GM21619 (cell line): ENCODE measurements at regions not wholly inside any gene's neighbourhood (a gene's known extent, or its start where the extent isn't known, plus 50 kb on each side); places are given as distances from the start of the nearest gene placed in this dataset.
"Not testable (repeated sequence)": the region's sequence is repeated elsewhere in the genome, so short reads cannot be mapped to it uniquely, and the experiment has no call there.

ENCODE experiments used
- ATAC-seq: cut with Tn5 transposase; IDR thresholded peaks from one replicate; pipeline ENCODE4 v1.9.1; 2021; ENCODE audit not compliant: unreplicated experiment

DNA sequence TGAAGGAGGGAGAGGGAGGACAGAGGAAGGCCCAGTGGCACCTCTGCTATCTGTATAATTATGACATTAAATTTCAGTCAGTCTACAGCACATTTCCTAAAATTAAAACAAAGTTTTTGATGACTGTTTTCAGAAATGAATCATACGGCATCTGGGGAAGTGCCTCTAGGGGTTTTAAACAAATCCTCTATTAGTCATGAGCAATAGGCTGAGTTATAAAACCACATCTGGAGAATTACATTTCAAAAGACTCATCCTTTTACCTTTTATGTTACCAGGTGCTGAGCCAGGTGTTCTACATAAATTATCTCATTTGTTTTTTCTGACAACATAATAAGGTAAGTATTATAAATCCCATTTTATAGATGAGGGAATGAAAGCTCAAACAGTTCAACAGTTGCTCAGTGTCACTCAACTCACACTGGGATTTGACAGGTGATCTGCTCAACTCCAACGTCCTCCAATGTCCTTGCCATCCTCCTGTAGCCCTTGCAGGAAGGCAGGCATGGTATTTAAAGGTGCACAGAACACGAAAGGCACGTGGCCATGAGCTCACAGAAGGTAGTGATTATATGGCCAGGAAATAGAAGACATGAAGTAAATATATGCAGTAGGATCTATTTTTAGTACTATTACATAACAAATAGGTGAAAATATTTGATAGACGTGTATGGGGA is 184.2 kb upstream of the MAN1A1 start:
- ATAC-seq, result peak; percentile 72

DNA sequence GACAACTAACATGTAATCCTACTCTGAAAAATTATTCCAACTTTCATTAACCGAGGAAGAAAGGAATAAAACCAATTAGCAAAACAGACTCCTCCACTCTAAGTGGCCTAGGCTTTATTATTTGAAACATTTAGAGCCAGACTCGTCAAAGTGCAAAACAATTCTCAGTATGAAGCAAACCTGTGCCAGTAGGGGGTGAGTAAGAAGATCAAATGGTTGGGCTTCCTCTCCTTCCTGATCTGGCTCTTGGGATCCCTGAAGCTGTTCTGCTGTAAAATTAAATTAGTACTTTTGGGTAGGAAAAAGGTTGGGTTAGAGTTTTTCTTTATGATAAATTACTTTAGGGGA is 177.6 kb upstream of the MAN1A1 start:
- no peak for ATAC-seq

DNA sequence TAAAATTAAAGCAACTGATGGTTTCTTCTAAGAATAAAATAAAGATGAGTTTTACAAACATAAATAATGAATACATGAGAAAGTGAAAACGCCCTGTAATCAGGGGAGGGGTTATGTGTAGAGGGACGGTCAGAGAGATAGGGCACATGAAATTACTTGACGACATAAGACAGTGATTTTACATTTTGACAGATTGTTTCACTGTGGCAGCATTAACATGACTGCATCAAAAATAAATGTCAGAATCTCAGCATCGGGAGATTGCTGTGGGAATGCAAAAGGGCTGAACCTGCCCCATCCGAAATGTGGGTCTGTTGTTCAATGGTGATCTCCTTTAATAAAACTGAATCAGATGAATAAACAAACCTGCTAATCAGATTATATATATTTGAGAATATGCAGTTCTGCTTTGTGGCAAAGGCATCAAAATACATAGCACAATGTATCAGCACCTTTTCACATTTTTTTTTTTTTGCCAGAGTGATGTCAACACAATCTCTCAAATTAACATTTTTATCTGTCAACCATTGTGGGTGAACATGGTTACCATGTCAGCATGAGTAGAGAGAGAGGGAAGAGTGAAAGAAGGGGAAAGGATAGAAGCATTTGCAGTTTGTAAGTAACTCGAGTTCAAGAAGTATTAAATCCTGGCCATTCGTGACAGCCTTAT is 177.1 kb upstream of the MAN1A1 start:
- ATAC-seq, result no peak

DNA sequence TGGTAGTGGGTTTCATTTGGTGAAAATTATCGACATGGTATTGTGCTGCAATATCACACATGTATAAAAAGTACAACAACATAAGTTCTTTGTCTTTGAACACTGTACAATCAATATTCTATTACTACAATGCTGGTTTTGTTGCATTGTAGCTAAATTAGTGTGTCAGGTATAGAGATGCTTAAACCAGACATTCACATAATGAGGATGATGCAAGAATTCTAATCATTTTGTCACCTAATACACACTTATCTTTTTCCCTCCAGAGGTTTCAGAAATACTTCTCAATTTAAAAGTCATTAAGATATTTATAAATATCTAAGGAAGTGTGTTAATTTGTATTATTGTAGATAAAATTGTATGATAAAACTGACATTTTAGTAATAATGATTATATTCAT is 174.8 kb upstream of the MAN1A1 start:
- no peak for ATAC-seq

DNA sequence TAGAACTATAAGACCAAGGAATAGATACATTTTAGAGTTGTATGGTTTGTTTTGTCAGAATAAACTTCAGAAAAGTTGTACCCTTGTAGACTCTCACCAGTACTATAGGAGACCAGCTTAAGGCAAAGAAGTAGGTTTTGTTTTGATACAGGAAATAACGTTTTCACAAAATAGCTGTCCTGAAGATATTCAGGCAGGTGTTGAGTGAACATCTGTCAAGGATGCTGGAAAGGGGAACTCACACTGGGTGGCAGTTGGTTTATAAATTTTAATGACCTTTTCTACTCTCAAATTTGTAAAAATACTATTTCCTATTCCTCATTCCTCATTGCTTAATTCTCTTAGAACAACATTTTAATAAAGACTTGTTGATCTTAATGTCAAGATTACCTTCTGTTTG is 174.0 kb upstream of the MAN1A1 start:
- ATAC-seq, result no peak

DNA sequence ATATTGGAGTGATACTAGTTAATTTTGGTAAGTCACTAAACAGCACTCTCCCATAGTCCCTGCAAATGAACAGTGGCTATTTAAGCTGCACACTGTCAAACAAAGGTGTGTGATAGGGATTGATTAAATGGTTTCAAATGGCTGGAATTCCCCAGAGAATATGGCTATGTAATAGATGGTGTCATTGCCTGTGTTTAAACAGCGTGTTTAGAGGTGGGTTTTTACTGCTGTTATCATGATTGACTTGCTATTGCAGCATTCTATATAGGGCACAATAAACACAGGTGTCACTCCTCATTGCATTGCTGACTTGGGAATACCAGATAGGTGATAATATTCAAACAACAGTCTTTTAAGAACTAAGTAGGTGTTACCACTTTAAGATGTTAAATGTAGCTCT is 171.7 kb upstream of the MAN1A1 start:
- no peak for ATAC-seq

DNA sequence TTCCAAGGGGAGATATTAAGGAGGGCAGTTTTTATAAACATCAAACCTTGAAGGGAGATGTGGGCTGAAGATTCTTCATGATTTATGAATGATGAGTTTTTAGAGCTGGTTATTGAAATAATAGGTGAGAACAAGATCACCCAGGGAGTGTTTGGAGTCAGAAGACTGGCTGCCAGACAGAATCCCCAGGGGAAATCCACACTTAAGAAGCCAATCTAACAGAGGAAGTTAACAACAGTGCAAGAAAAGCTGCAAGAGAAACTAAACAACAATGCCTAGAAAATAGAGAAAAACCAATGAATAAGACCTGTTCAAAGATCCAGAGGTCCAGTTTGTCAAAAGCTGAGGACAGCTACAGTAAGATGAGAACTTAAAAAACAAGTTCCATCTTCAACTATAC is 167.9 kb upstream of the MAN1A1 start:
- no peak for ATAC-seq

DNA sequence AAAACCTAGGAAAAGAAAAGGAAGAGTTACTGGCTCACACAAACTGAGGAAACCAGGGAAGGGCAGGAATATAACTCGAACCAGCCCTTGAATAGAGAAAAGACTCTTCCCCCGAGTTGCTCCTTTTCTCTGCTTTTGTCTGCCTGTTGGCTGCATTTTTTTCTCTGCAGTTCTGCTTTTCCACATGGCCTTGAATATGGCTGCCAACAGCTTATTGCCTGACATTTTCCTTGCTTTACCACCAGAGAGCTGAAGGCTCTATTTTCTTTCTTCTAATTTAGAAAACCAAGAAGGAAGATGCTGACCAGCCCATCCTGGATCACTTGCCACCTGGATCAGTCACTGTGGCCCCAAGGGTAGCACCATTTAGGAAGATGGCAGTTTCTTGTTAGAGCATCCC is 164.8 kb upstream of the MAN1A1 start:
- ATAC-seq, result no peak

DNA sequence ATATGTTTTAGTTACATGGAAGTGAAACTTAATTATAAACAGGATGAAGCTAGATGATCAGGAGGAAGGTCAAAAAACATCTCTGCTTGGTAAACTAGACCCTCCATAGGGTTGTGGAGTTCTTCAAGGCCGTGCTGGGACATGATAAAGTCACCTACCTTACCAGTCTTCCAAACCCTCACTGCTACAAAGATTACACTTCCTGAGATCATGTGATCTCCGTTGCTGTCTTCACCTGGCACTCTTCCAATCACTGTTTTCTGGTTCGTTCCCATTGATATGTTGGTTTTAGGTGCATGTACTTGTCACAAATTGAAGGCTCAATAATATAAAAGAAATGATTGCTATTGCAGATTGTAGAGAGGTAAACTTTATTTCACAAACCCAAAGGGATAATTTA is 161.5 kb upstream of the MAN1A1 start:
- no peak for ATAC-seq

DNA sequence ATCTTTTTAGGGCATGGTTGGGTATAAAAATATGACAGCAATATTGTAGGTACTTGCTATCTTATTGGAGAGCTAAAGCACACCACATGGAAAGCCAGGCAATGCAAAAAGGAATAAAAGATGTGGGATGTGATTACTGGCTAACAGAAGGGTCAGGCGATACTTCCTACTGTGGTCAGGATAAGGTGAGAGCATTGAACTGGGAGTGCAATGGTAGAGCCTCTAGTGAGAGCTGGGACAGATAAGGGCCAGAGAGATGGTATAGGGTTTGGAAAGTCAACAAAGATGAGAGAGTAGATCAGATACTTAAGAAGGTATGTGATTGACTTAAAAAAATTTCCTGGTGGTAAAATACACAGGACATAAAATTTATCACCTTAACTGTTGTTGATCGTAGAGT is 160.7 kb upstream of the MAN1A1 start:
- no peak for ATAC-seq

DNA sequence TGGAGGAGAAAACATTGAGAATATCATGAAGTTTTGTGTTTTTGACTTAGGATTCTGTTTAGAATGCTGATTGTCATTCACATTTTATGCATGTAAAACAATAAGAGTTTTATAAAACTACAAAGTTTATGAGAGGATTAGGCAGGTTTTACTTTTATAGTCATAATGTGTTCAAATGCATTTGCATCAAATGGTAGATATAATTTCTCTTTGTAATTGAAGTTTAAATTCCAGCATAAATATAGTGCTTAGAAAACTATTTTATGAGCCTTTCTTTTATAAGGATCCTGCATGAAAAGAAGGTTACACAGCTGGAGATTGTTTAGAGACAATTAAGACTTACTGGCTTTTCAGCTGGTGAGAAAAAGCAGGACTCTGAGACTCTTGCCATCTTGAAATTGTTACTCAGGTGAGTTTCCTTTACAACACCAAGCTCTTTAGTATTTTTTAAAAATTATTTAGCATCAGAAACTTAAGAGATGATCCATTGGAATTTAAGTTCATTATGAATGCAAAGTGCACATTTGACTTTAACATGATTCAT is 157.1 kb upstream of the MAN1A1 start:
- ATAC-seq, result no peak

DNA sequence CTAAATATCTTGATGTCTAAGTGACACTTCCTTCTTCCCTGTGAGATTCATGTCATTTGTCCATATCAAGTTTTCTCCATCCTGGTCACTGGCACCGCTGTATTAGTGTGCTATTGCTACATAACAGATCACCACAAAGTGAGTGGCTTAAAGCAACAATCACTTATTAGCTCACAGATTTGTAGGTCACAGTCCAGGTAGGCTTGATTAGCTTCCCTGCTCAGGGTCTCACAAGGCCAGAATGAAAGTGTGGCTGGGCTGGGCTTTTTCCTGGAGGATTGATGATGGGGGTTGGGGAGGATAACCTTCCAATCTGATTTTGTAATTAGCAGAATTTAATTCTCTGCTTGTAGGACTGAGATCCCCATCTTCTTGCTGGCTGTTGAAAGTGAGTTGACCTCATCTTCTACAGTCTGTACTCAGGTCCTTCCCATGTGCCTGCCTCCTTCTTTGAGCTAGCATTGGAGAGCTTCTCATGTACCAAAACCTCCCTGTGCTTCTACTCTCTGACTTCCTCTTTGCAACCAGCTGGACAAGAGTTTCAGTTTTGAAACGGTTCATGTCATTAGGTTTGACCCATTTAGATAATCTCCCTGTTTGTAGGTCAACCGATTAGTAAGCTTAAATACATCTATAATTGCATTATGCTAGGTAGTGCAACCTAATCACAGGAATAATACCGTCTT is 152.4 kb upstream of the MAN1A1 start:
- peak; percentile 88 for ATAC-seq

DNA sequence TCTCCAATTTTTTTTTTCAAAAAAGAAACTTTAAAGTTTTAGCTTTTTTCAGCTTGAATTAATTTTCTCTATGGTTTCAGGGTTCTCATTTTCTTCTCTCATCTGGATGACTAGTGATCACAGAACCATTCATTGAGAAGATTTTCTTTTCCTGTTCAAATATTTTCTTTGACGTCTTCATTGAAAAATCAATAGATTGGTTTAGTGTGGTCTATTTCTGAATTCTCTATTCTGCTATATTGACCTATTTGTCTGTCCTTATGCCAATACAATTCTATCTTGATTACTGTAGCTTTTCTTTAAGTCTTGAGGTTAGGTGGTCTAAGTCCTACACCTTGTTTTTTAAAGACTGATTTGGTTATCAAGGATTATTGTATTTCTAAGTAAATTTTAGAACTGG is 150.2 kb upstream of the MAN1A1 start:
- ATAC-seq, result no peak

DNA sequence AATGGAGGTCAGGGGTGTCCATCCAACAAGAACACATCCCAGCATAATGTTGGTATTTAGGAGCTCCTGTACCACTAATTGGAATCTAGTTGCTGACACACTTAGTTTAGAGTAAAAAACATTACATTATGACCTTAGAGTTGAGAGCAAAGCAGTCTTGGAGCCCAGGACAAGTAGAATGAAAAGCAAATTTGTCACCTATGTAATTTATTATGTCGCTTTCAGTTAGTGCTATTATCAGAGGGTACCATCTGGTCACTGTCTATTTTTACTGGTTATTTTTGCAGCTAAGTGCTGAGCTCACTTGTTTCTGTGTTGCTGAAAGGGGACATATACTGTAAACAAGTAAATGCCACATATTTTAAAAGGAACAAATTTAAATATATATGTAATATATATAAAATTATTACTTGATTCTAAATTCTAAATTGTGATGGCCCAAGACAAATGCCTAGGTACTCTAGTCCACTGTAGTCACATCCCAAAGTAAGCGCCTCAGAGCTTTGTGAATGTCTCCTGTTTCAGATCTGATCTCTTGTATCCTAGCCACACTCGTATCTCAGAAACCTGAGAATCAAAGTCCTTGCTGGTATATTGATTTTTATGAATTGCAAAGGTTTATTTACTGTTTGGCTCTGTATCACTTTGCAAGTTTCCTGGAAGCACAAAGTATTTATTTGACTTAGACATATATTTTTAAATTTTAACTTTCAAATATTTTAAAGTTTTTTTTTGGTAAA is 148.6 kb upstream of the MAN1A1 start:
- no peak for ATAC-seq

DNA sequence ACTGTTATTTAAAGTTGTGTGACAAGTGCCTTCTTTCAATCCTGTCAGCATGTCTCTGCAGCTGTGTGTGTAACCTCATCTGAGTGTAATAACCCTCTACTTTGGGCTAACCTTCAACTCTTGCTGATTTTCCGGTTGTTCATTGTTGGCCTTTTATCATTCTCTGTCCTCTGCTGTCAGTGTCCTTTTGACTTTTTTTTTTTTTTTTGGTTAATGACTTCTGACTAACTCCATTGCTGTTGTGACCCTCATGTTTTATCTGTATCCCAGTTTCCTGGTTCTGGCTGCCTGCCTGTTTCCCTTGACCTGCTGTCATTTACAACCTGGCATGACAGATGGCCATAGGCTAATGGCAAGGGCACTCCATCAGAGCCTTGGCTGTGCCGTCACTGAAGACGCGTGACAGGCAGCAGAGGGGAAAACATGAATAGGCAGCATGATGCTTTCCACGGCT is 145.7 kb upstream of the MAN1A1 start:
- ATAC-seq, result no peak

DNA sequence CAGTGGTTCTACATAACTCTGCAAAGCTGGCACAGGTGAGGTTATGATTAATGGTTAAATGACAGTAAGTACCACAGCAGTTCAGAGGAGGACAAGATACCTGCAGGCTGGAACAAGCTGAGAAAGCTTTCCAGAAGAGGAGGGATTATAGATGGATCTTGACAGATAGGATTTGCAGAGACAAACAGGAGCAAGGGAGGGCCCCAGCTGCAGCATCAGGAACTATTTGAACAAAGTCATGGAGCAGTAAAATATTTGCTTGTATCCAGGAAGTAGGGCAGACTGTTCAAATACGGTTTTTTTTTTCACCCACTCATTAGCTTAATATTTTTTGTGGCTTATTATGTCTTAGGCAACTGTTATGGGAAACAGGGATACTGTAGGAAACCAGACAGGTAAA is 144.4 kb upstream of the MAN1A1 start:
- ATAC-seq, result no peak

DNA sequence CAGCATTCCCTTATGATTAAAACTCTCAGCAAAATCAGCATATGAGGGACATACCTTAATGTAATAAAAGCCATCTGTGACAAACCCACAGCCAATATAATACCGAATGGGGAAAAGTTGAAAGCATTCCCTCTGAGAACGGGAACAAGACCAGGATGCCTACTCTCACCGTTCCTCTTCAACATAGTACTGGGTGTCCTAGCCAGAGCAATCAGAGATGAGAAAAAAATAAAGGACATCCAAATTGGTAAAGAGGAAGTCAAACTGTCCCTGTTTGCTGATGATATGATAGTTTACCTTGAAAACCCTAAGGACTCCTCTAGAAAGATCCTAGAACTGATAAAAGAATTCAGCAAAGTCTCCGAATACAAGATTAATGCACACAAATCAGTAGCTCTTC is 141.6 kb upstream of the MAN1A1 start:
- ATAC-seq, result not testable (repeated sequence)

DNA sequence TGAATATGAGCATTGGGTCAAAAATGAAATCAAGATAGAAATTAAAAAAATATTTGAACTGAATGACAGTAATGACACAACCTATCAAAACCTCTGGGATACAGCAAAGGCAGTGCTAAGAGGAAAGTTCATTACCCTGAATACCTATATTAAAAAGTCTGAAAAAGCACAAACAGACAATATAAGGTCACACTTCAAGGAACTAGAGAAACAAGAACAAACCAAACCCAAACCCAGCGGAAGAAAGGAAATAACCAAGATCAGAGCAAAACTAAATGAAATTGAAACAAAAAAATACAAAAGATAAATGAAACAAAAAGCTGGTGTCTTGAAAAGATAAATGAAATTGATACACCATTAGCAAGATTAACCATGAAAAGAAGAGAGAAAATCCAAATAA is 140.5 kb upstream of the MAN1A1 start:
- not testable (repeated sequence) for ATAC-seq

DNA sequence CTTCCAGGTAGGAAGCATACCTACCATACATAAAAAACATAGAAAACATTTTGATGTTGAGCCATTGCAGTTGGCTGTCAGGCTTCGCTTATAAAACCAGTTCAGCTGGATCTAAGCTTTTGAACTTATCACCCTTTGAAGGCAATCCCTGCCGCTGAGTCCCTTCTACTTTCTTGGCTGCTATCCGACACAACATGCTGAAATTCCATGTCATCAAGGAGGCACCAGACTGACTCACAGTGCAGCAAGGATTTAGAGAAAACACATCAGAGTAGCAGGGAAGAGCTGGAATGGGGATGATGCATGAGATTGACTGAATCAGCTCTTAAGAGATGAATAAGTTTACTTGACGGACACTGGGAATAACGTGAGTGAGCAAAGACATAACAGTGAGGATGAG is 135.0 kb upstream of the MAN1A1 start:
- ATAC-seq, result no peak

DNA sequence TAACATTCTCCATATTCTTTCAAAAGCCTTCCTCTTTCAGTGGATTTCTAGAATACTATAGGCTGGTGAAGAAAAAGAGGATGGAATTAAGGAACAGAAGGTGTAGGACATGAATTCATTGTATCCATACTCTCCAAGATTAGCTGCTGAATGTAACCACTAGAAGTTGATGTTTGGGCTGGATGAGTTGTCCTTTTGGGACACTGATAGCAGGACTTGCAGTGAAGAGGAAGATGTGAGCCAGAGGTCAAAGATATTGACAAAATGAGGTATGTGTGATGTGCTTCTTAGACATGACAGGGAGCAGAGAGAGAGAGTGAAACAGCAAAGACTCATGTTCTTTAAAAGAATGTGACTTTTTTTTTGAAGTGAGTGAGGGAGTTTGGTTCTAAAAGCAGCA is 134.3 kb upstream of the MAN1A1 start:
- no peak for ATAC-seq

DNA sequence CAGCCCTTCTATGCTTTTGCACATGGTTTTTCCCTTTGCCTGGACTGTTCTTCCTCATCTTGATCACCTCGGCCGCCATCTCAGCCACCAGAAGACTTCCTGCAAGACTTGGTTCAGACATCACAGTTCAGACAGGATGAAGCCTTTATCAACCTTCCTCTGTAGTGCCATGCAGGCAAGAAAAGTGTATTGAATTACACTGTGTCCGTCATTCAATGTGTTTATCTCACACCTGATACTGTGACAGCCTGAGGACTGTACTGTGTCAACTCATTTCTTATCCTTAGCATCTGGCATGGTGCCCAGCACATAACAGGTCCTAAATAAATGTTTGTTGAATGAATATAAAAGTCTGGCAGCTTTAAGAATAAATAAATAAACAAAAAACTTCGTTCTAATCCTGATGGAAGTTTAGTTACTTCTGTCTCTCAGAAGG is 133.3 kb upstream of the MAN1A1 start:
- ATAC-seq, result no peak
